Stimulated activated CD8-positive, alpha-beta memory T cell treated with anti-CD3 and anti-CD28 coated beads, Interleukin-15, amount 100 ng/mL, for 1 hour (primary cell): ENCODE measurements at regions not wholly inside any gene's neighbourhood (a gene's known extent, or its start where the extent isn't known, plus 50 kb on each side); places are given as distances from the start of the nearest gene placed in this dataset.

ENCODE experiments used
- DNase-seq: peaks from one replicate; pipeline ENCODE4 v3.0.0-alpha.2; 2020; ENCODE audit warnings: low read depth

GRCh38 chr22:49136816-49137180 is 690.9 kb downstream of the BRD1 start:
- DNase-seq, result no peak

DNA sequence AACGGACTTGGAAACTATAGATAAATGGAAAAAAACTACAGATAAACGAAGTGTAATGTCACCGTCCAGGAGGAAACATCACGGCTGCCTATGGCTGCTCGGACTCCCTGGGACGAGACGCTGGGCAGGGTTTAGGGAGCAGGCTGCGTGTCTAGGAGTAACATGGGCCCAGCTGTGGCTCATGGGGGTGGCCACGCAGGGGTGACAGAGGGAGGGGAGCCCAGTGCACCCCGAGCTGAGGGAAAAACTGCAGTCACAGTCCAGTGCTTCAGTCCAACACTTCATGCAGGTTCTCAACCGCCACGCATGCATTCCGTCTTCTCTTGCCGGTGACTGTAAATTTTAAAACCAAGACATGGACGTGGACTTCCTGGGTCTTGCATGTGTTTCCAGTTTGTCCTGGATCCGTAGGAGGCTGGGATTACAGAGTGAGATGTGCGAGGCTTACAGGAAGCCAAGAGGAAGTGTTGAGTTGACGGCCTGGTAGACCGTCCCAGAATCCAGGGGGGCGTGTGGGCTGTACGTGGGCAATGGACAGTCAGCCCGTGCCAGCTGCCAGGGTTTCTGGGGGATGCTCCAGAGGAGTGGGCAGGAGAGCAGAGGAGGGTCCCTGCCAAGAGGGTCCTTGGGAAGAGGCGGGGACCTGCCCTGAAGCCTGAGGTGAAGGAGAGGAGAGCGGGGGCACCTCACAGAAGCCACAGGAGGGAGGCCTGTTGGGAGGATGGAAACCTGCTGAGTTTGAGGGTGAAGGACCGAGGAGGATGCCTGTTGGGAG is 691.4 kb downstream of the BRD1 start:
- DNase-seq, result no peak

GRCh38 chr22:49134076-49134475 is 693.6 kb downstream of the BRD1 start:
- DNase-seq, result no peak

GRCh38 chr22:49133541-49133940 is 694.1 kb downstream of the BRD1 start:
- no peak for DNase-seq

GRCh38 chr22:49132009-49132408 is 695.7 kb downstream of the BRD1 start:
- DNase-seq, result no peak

DNA sequence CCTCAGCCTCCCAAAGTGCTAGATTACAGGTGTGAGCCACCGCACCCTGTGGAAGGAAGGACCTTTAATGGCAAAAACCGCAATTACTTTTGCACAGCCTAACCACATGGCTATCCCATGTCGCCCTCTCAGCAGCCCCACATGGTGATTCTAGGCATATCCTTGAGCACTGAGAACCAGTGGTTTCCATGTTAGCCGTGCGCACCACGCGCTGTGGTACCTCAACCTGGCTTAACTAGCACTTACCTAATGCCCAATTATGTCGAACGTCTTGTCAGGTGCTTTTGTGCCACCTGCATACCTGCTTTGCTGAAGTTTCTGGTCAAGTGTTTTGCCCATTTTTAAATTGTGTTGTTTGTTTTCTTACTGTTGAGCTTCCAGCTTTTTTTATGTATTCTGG is 697.9 kb downstream of the BRD1 start:
- DNase-seq, result no peak

DNA sequence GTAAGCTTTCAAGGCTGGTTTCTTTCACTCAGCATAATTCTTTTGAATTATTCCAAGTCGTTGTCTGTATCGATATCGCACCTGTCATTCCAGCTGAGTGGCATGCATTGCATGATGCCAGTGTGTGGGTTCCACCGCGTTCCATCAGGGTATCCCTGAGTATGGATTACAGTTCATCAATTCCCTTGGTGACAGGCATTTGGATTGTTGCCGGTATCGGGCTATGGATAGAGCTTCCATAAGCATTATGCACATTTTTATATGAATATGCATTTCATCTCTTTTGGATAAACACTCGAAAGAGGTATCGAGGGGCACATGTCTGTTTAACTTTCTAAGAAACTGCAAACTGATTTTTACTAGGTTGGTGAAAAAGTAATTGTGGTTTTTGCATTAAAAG is 698.8 kb downstream of the BRD1 start:
- no peak for DNase-seq

- no peak for DNase-seq
Observed at GRCh38 chr22:49124608-49125007, 703.1 kb downstream of the BRD1 start.

DNA sequence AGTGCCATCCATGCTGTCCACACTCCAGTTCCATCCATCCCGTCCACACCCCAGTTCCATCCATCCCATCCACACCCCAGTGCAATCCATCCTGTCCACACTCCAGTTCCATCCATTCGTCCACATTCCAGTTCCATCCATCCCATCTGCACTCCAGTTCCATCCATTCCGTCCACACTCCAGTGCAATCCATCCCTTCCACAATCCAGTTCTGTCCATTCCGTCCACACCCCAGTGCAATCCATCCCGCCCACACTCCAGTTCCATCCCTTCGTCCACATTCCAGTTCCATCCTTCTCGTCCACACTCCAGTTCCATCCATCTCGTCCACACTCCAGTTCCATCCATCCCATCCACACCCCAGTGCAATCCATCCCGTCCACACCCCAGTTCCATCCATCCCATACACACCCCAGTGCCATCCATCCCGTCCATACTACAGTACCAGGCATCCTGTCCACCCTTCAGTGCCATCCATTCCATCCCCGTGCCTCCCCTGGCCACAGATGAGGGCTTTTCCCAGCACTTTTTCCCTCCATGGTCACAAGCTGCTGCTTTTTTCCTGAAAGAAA is 704.0 kb downstream of the BRD1 start:
- DNase-seq, result no peak

DNA sequence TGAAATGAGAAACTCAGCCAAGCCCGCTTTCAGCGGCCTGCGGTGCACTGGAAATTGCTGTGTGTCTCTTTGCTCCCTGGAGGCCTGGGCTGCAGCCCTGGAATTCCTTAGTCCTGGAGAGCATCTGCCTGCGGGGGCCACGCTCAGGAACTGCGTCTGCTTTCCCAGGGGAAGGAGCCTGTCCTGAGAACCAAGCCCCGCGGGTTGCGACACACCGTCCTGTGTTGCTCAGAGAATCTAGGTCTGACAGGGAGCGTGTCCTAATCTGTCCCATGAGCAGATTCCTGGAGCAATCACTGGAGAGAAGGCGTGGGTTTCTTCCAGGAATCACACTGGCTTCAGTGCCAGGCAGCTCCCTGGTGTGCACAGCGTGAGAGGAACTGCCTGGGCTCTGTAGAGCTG is 708.1 kb downstream of the BRD1 start:
- no peak for DNase-seq

- DNase-seq, result no peak
Observed at GRCh38 chr22:49118065-49118464, 709.6 kb downstream of the BRD1 start.

DNA sequence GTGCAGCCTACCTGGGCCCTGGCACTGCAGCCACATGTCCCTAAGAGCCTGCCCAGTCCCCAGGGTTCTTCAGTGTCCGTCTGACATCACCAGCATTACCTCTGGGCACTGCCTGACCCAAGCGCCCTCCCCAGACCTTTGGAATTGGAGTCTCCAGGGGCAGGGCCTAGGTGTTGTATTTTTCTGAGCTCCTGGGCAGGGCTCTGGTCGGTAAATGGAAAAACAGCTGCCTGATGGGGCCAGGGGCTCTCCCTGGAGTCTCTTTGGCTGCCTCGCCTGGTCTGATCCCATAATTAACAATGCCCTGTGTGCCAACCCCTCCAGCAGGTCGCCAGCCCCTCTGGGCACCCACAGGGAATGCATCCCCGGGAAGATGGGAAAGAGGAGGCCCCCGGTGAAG is 710.2 kb downstream of the BRD1 start:
- DNase-seq, result no peak

- no peak for DNase-seq
Observed at GRCh38 chr22:49116486-49117120, 711.1 kb downstream of the BRD1 start.

- no peak for DNase-seq
Observed at GRCh38 chr22:49116021-49116420, 711.7 kb downstream of the BRD1 start.

GRCh38 chr22:49115197-49115596 is 712.5 kb downstream of the BRD1 start:
- no peak for DNase-seq

DNA sequence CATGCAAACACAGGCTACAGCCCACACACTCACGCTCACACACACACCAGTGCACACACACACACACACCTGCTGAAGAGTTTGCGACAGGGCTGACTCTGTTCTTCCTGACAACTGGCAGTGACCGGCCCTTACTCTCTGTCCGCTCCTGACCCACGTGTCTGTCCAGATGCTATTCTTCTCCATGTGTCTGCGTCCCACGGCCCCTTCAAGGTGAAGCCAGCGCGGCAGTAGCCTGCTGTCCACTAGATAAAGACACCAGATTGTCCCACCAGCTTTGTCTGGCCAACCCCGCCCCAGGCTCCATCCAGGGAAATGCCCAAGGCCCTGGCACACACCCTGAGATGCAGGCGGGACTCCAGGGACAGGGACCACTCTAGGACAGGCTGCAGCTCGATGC is 713.9 kb downstream of the BRD1 start:
- DNase-seq, result no peak

DNA sequence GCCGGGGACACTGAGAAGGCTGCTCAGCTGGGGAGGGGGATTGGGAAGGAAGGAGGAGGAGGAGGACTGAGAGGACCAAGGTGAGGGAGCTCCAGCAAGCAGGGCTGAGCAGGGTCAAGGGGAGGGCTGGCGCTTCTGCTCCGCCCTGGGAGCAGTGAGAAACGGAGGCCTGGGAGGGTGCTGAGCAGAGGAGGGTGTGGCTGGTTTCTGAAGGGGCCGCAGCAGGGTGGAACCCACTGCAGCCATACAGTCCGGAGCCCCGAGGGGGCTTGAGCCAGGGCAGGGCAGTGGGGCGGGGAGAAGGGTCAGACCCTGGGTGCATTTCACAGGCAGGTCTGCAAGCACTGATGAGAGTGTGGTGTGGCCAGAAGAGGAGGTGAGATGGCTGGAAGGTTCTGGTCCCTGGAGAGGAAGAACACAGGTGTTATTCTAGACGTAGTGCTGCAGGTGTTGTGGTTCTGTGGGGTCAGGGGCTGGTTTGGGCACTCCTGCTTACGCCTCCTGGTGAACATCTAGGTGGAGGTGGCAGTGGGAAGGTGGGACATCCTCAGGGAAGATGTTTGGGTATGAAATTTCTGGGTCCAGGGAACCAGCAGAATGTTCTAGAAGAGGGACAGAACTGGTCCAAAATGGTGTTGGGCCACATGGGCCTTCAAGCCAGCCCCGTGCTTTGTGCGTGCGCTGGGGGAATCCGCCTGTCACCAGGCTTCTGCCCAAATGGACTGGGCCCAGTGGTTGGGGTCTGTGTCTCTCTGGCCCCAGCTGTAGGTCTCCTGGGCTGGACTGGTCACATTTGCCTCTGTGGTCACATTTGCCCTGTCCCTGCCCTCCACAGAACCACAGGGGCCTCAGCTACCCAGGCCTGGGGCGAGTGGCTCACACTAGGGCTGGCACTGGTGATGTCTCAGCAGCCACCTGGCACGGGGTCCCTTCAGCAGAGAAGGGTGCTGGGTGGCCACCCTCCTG is 714.7 kb downstream of the BRD1 start:
- no peak for DNase-seq

- DNase-seq, result no peak
Observed at GRCh38 chr22:49112176-49112575, 715.5 kb downstream of the BRD1 start.

GRCh38 chr22:49111085-49111484 is 716.6 kb downstream of the BRD1 start:
- DNase-seq, result no peak

DNA sequence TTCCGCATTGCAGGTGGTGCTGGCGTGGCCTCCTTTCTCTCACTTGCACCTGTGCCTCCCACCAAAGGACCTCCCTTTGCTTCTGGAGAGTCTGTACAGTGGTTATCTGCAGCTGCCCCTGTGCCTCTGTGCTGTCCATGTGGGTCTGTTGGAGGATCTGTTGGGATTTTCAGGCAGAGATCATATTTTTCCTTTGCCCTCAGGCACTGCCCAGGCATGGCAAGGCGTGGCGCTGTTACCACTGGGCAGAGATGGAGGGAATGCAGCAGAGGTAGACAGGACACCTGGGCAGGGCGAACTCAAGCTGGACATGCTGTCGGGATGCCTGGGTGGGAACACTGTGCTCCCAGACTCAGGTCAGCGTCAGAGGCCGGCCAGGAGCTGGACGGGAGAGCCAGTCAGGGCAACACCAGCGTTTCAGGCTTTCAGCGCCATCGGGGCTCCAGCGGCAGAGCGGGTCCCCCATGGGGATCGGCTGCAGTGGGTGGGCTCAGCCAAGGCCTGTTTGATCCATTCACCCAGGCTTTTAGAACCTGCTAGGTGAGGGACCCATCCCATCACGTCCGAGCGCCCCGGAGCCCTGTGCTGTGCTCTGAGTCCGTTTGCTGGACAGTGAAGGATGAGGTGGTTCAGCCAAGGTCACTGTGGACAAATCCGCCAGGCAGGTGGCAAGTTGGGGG is 718.9 kb downstream of the BRD1 start:
- no peak for DNase-seq

GRCh38 chr22:49107961-49108530 is 719.6 kb downstream of the BRD1 start:
- DNase-seq, result no peak

GRCh38 chr22:49107561-49107960 is 720.1 kb downstream of the BRD1 start:
- no peak for DNase-seq
